ENCODE measurements at regions not wholly inside any gene's neighbourhood (a gene's known extent, or its start where the extent isn't known, plus 50 kb on each side); places are given as distances from the start of the nearest gene placed in this dataset.

DNA sequence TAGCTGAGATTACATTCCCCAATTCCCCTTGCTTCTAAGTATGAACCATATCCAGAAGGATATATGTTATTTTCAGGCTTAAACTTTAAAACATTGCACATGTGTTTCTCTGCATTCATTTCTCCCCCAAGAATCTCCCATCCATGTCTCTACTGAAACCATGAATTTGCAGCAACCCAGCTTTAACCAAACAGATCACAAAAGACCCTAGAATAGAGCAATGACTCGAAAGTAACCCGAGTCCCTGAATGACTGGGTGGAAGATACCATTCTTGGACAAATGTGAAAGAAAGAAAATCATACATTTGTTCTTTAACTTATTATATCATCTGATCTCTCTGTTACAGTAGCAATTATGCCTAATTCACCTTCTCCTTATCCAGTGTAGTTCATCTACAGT, 278.7 kb downstream of the IPMK start:
- TF ChIP-seq, protein P1, sequence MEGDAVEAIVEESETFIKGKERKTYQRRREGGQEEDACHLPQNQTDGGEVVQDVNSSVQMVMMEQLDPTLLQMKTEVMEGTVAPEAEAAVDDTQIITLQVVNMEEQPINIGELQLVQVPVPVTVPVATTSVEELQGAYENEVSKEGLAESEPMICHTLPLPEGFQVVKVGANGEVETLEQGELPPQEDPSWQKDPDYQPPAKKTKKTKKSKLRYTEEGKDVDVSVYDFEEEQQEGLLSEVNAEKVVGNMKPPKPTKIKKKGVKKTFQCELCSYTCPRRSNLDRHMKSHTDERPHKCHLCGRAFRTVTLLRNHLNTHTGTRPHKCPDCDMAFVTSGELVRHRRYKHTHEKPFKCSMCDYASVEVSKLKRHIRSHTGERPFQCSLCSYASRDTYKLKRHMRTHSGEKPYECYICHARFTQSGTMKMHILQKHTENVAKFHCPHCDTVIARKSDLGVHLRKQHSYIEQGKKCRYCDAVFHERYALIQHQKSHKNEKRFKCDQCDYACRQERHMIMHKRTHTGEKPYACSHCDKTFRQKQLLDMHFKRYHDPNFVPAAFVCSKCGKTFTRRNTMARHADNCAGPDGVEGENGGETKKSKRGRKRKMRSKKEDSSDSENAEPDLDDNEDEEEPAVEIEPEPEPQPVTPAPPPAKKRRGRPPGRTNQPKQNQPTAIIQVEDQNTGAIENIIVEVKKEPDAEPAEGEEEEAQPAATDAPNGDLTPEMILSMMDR (IDR thresholded peaks at IDR 0.05): no peak
- TF ChIP-seq POLR2A (IDR thresholded peaks at IDR 0.05) (no peak), POLR2AphosphoS5 (IDR thresholded peaks at IDR 0.05) (no peak), EP300 (IDR thresholded peaks at IDR 0.05) (no peak)

All from sigmoid colon (tissue), 4 donors.